C4-2B (cell line): ENCODE measurements at regions not wholly inside any gene's neighbourhood (a gene's known extent, or its start where the extent isn't known, plus 50 kb on each side); places are given as distances from the start of the nearest gene placed in this dataset.
A peak's percentile ranks its signal among the peaks of the same experiment; 100 is the strongest.
"Not testable (repeated sequence)": the region's sequence is repeated elsewhere in the genome, so short reads cannot be mapped to it uniquely, and the experiment has no call there.

Experiments
- H3K27ac ChIP-seq: fragments of 450-650 bp; 2 replicates; pipeline ENCODE4 v1.5.1; 2017
- TF ChIP-seq, protein P1 (sequence below): fragments of 450-650 bp; conservative IDR thresholded peaks from 2 replicates; pipeline ENCODE4 v1.5.1; 2017; ENCODE audit warnings: mild to moderate bottlenecking

DNA sequence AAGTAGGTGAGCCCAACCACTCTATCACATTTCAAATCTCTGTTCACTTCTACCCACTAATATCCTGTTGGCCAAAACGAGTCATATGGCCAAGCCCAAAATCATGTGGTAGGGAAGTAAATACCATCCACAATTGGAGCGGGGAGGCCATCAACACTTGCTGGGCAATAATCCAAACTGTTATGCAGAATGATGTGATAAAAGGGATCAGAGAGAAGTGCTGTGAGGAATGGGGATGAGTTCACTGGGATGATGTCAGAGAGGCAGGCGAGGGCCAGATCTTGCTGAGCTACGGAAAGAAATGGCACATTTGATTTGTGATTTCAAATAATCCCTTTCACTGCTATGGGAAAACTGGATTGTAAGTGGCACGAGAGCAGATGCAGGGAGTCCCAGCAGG is 188.4 kb downstream of the NPIPA8 start:
- not testable (repeated sequence) for H3K27ac ChIP-seq

DNA sequence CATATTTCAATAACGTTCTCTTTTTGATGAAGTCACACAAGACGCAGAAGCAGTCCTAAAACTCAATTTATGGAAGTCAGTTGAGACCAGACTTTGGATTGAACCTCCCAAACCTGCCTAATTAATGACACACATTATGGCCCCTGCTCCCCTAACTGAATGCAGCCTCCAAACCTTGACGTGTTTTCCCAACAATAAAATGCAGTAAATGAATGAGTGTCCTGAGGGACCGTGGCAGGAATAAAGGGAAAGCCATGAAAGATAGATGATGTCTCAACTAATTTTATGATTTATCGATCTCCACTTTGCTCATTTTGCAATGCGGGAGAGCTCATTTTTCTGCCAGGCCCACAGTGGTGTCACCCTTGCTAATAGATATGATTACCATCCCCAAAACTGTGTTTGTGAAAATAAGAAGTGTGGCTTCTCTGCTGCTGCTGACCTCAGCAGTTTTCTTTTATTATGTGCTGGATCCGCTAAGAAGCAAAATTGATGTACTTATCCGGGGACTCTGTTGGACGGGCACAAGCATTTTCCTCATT is 189.9 kb downstream of the NPIPA8 start:
- H3K27ac ChIP-seq: not testable (repeated sequence)

DNA sequence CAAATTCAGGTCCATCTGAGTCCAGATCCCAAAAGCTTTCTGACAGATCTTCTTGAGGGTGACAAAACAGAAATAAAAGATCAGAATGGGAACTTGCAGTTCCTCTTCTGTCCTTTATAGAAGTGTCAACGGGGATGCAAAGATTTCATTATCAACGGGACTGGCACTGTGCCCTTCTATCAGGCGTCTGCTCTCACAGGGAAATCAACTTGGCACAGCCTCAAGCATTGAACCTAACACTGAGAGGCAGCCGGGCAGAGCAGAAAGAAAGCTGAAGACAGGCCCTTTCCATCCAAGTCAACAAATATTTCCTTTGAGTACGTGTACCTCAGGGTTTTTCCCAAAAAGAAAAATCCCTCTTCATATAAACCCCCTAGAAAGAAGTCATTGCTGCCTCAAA is 194.5 kb downstream of the NPIPA8 start:
- H3K27ac ChIP-seq: not testable (repeated sequence)

DNA sequence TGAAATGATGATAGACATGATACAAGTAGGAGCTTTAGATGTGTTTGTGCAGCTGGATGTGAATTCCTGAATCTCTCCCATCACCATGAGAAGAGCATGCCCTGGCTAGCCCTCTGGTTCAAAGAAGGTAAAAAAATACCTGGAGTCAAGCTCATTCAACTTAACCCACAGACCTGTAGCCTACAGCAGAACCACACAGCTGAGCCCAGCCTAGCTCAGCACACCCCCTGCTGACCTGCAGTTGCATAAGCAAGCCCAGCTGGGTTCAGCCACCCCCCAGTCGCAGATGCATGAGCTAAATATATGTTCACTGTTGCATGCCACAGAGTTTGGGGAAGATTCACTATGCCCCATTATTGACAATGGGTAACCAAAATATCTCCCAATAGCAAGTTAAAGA is 200.2 kb downstream of the NPIPA8 start:
- H3K27ac ChIP-seq: not testable (repeated sequence)

DNA sequence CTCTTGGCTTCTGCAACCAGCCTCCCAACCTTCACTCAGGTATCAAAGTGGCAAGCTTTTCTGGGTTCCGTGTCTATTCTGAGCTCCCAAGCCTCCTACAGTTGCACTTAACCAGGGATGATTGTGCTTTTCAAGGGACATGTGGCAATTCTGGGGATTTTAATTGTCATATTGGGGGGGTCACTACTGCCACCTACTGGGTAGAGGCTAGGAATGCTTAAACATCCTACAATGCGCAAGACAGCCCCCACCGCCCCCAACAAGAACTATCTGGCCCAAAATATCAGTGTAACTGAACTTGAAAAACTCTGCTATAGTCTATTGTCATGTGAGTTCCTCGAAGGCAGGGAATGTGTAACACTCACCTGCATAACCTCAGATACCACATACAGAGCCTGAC is 201.5 kb downstream of the NPIPA8 start:
- not testable (repeated sequence) for H3K27ac ChIP-seq

DNA sequence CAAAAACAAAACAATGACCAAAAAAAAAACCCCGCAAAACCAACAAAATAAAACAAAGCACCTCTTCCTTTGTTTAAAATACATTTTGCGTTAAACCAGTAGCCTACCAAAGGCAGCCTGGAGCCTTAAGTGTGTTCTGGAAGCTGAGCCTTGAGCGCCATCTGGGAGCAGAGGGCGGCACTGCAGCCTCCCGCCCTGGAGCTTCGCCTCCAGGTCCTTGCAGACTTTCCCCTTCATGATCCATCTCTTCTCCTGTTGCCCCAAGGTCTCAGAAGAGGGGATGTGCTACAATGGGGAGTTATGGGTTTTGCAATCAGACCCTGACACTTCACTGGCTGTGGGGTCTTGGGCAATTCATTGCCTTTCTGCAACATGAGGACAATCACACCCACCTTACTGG is 204.9 kb downstream of the NPIPA8 start:
- TF ChIP-seq, protein P1, sequence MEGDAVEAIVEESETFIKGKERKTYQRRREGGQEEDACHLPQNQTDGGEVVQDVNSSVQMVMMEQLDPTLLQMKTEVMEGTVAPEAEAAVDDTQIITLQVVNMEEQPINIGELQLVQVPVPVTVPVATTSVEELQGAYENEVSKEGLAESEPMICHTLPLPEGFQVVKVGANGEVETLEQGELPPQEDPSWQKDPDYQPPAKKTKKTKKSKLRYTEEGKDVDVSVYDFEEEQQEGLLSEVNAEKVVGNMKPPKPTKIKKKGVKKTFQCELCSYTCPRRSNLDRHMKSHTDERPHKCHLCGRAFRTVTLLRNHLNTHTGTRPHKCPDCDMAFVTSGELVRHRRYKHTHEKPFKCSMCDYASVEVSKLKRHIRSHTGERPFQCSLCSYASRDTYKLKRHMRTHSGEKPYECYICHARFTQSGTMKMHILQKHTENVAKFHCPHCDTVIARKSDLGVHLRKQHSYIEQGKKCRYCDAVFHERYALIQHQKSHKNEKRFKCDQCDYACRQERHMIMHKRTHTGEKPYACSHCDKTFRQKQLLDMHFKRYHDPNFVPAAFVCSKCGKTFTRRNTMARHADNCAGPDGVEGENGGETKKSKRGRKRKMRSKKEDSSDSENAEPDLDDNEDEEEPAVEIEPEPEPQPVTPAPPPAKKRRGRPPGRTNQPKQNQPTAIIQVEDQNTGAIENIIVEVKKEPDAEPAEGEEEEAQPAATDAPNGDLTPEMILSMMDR: peak; percentile 7; the same call in 1 of the 2 replicates
- not testable (repeated sequence) for H3K27ac ChIP-seq

DNA sequence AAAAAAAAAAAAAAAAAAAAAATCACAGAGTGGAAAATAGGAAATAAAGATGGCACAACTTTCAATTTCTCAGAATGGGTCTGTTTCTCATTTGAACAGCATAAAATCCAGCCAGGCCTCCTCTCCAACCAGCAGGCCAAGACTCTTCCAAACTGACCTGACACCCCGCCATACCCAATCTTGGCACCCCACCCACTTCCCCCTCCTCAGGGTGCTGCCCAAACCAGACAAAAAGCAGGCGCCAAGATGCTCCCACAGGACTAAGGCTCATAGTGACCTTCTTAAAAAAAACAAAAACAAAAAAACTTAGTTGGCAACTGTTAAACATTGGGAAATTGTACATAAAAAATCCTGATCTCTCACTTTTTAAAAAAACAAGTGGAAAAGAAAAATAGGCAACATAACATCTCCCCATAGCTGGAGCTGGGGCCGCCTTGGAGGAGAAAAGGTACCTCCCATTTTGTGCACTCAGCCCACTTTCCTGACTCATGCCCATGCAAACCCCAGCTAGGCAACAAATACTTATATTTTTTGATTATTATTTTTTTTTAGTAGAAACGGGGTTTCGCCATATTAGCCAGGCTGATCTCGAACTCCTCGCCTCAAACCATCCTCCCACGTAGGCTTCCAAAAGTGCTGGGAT is 205.9 kb downstream of the NPIPA8 start:
- not testable (repeated sequence) for H3K27ac ChIP-seq

DNA sequence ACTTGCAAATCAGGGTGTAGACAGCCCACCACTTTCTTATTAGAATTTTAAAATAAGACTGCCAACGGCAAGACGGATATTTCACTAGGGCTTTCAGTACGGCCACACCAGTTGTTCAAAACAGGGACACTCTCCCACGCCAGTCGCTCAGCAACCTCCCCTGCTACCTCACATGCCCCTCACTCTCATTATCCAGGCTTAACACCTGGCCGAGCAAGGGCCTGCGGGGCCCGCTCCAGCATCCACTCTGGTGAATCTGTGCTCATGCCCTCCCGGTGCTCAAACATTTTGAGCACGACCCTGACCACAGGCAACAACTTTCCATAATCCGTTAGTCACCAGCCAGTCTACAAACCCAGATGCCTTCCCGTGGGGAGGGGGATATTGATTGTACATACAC is 209.5 kb downstream of the NPIPA8 start:
- H3K27ac ChIP-seq: not testable (repeated sequence)

DNA sequence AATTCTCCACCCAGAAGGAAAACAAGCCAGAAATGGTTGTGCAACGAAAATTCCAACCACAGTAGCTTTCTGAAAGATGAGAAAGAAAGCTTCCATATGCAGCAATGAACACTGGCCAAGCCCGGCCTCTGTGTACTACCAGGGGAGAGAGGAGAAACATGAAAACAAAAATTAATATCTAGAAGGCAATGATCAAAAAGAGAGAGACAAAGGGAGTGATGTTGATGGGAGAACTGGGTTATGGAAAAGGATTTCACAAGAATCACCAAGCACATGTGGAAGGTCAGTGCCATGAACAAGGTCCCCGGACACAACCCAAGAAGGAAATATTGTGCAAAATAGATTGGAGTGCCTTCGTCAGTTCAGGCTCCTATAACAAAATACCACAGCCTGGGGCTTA is 217.4 kb downstream of the NPIPA8 start:
- not testable (repeated sequence) for H3K27ac ChIP-seq

DNA sequence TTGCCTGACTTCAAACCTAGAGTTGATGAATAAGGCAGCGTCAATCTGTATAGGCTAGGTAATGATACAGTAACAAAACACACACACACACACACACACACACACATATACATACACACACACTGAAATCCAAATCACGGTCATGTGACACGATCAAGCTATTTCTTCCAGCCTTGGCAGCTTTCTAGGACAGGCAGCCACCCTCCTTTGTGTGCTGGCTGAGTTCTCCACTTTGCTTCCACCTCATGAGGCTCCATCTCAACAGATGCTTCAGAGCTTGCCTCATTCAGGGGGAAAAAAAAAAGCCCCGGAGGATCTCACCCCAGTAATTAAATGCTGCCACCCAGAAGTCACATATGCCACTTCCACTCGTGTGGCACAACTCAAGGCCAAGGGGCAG is 217.9 kb downstream of the NPIPA8 start:
- H3K27ac ChIP-seq: not testable (repeated sequence)

DNA sequence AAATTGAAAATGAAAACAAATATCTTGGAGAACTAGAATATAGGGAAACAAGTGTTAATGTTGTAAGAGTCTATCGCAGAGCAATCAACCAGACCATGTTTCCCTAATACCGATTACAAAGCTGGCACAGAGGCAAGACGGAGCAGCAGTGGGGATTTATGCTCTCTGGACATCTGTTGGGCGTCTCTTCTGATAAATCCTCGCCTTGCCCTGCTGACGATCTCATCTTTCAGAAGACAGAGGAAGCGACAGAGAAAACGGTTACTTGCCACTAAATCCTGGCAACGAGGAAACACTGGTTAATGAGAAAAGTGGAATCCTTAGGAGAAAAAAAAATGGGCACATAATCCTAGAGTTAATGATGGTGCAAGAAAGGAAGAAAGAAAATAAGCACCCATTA is 218.5 kb downstream of the NPIPA8 start:
- not testable (repeated sequence) for H3K27ac ChIP-seq

DNA sequence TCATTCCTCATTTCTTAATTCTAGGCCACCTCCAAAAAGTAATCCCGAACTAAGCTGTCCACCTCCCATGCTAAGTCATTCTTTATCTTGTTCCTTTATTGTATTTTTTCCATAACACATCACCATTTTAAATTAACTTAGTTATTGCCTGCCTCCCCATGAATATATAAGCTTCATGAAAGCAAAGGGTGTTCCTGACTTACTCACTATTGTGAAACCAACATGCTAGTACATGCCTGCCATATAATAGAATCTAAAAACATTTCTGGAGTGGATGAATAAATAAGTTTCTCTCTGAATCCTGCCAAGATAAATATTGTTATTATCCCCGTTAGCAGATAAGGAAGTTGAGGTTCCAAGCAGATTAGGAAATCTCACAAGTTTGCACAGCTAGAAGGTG is 232.1 kb downstream of the NPIPA8 start:
- H3K27ac ChIP-seq: not testable (repeated sequence)

DNA sequence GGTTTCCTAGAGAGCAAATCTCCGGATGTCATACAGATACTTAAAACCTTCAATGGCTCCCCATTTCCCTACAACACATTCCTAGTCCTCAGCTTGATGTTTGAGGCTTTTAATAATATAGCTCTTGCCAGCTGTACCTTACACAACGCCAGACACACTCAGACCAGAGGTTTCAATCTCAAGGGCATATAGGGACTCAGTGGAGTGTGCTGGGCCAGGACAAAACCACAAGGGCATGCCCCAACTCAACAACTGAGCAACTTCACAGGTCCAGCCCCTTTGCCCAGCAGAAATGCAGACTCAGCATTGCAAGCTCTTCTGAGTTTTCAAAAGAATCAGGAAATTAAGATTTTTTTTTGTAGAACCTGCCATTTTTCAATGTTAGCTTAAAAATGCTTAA is 235.5 kb downstream of the NPIPA8 start:
- H3K27ac ChIP-seq: not testable (repeated sequence)

DNA sequence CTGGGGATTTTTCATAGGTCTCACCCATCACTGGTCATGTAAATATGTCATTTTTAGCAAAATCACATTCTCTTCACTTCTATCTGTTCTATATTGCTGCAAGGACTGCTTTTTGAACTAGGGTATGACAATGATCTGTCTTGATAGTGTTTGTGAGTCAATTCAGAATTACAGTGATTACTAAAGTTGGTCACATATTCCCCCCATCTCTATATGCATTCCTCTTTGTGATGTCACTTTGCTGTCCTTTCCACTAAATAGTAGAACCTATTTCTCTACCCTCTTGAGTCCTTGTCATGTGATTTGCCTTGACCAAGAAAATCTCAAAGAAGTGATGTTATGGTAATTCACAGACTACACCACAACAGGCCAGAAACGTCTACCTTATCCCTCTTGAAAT is 243.9 kb downstream of the NPIPA8 start:
- not testable (repeated sequence) for H3K27ac ChIP-seq

DNA sequence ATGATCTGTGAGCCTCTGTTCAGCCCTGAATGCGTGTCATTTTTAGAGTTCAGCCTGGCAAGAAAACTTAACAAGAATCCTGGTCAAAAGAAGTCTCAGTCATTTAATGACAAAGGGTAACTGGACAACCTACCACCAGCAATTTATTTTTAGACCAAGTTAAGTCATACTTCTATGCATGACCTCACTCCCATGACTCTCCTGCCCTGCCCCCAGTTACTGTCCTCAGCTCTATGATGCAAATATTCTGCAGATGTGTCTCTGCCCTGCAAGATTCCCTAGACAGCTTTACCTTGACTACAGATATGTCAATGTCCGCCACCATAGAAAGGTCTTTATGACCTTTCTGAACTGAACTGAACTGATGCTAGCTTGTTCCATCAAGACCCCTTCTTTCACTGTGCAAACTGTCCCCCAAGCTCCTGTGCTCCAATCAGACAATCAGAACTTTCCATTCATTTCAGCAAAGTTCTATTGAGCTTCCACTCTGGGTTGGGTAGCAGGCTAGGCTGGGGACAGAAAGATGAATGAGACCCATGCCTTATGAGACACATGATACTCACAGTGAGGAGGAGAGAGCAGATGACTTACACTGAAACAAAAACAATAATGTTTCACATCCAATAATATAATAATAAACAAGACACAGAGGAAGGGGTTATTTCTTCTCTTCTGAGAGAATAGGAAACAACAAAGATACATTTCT is 255.7 kb downstream of the NPIPA8 start:
- H3K27ac ChIP-seq: not testable (repeated sequence)

DNA sequence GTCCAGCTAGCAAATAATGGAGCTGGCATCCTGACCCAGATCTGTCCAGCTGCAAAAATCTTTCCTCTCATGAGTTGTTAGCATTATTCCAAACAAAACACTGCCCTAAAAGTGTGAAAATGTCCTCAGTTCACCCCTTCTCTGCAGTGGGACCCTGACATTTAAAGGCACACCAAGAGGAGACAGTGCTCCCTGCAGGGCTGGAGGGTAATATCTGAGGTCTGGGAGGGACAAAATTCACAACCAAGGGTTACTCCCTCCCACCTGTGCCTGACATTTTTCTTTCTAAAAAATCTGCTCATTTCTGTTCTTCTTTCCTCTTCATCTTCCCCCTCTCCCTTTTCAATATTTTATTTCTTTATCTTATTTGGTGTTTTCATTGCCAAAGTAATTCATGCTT is 258.6 kb downstream of the NPIPA8 start:
- not testable (repeated sequence) for H3K27ac ChIP-seq
